Glutamatergic neuron (in vitro differentiated cells): ENCODE measurements at regions not wholly inside any gene's neighbourhood (a gene's known extent, or its start where the extent isn't known, plus 50 kb on each side); places are given as distances from the start of the nearest gene placed in this dataset.

Experiments
- DNase-seq: peaks from one replicate; pipeline ENCODE4 v3.0.0; 2022
- H3K27ac Mint-ChIP-seq: one replicate; pipeline ENCODE4 v1.8.0; 2020; ENCODE audit warnings: mild to moderate bottlenecking, mixed read lengths, inconsistent platforms; ENCODE audit not compliant: unreplicated experiment
- H3K27me3 Mint-ChIP-seq: one replicate; pipeline ENCODE4 v1.8.0; 2020; ENCODE audit warnings: mild to moderate bottlenecking, moderate library complexity, mixed read lengths, inconsistent platforms; ENCODE audit not compliant: unreplicated experiment
- H3K36me3 Mint-ChIP-seq: one replicate; pipeline ENCODE4 v1.8.0; 2020; ENCODE audit warnings: mild to moderate bottlenecking, mixed read lengths, inconsistent platforms; ENCODE audit not compliant: unreplicated experiment
- H3K4me1 Mint-ChIP-seq: one replicate; pipeline ENCODE4 v1.8.0; 2020; ENCODE audit warnings: mild to moderate bottlenecking, low read depth, mixed read lengths, inconsistent platforms; ENCODE audit not compliant: unreplicated experiment
- H3K4me3 Mint-ChIP-seq: one replicate; pipeline ENCODE4 v1.8.0; 2020; ENCODE audit warnings: mild to moderate bottlenecking, mixed read lengths, inconsistent platforms; ENCODE audit not compliant: unreplicated experiment
- H3K9me3 Mint-ChIP-seq: one replicate; pipeline ENCODE4 v1.8.0; 2020; ENCODE audit warnings: mild to moderate bottlenecking, moderate library complexity, mixed read lengths, inconsistent platforms; ENCODE audit not compliant: unreplicated experiment
- TF ChIP-seq, protein P1 (sequence below): fragments of 200-600 bp; sonication (generic); IDR thresholded peaks from one replicate; pipeline ENCODE4 v1.5.0; 2021; ENCODE audit not compliant: partially characterized antibody, unreplicated experiment

DNA sequence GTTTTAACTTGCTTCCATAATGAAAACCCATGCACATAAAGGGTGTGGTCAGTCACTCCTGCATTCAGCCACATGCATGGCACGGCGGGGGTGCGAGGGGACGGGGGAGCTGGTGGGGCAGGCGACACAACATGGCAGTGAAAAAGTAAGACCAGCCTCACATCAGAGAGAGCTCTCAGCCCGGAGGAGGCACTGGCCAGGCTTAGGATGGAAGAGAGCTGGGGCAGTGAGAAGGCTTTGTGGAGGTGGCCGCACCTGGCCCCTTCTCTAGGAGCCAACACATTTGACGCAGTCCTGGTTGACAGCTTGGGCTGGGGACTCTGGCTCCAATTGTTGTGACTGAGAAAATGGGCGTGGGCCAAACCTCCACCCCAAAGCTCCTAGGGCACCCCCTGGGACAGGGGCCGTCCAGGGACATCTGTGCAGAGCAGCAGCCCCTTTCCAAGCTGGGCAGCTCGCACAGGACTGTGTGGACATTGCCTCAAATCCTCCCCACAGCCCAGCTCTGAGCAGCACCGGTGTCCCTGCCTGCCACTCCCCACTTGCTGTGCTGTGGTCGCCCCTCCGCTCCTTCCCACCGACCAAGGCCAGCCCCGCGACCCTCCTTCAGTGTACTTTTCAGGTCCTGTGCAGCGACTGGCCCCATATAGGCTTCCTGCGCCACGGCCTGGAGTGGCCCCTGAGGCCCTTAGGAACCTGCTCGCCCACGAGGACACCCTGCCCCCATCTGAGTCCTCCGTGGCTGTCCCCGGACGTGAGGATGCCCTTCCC lies 126.0 kb upstream of the IQSEC1 start:
- DNase-seq: no peak
- no peak overlapping the region for H3K27ac Mint-ChIP-seq
- H3K4me1 Mint-ChIP-seq: peaks cover 14% of the 10 kb centered on the region
- H3K9me3 Mint-ChIP-seq: peaks cover 7% of the 10 kb centered on the region
- no peak overlapping the region for H3K4me3 Mint-ChIP-seq
- no peaks in the 10 kb centered on the region for H3K36me3 Mint-ChIP-seq
- H3K27me3 Mint-ChIP-seq: peaks cover 2% of the 10 kb centered on the region
- TF ChIP-seq, protein P1, sequence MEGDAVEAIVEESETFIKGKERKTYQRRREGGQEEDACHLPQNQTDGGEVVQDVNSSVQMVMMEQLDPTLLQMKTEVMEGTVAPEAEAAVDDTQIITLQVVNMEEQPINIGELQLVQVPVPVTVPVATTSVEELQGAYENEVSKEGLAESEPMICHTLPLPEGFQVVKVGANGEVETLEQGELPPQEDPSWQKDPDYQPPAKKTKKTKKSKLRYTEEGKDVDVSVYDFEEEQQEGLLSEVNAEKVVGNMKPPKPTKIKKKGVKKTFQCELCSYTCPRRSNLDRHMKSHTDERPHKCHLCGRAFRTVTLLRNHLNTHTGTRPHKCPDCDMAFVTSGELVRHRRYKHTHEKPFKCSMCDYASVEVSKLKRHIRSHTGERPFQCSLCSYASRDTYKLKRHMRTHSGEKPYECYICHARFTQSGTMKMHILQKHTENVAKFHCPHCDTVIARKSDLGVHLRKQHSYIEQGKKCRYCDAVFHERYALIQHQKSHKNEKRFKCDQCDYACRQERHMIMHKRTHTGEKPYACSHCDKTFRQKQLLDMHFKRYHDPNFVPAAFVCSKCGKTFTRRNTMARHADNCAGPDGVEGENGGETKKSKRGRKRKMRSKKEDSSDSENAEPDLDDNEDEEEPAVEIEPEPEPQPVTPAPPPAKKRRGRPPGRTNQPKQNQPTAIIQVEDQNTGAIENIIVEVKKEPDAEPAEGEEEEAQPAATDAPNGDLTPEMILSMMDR: no peak

DNA sequence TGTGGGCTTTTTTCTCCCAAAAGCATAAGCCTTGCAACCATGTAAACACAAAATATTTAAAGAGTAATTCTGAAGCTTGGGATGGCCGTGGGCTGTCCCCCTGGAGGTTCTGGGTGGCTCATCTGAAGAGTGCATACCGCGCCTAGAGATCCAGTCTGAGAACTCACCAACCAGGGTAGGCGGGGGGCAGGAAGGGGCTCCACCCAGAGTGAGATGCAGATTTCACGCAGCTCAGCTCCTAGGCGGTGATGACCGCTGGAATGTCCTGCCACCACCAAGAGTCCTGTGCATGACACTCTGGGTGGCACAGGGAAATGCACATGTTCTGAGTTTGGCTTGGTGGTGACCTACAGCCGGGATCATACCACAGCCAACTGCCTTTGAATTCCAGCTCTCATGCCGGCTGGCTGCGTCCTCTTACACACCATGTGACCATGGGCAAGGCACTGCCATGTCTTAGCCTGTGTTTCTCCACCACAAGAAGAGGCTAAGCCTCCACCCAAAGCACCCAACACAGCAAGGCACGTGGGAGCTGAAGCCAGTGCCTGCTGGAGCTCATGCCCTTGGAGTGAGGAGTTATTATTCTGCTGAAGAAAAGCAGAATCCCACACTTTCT lies 125.1 kb upstream of the IQSEC1 start:
- Mint-ChIP-seq H3K4me3 (no peak overlapping the region), H3K27ac (no peak overlapping the region), H3K9me3 (peaks cover 7% of the 10 kb centered on the region), H3K4me1 (peaks cover 14% of the 10 kb centered on the region), H3K36me3 (no peaks in the 10 kb centered on the region), H3K27me3 (peaks cover 2% of the 10 kb centered on the region)
- TF ChIP-seq, protein P1: no peak
- DNase-seq: no peak

DNA sequence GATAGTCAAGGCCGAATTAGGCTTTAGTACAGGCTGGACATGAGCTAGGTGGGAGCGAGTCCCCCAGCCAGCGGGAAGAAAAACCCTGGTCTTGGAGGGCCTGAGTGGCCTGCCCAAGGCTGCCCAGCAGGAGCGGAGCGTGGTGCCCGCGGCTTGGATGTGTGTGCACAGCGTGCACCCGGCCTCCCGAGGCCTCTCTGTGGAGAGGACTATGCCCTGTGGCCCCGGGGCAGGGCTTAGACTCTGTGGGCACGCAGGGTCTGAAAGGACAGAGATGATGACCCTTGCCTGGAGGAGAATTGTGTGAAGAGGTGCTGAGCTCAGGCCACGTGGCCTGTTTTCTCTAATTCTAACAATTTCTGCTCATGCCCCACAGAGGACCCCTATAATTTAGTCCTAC lies 124.6 kb upstream of the IQSEC1 start:
- H3K4me3 Mint-ChIP-seq: no peak overlapping the region
- TF ChIP-seq, protein P1: no peak
- H3K4me1 Mint-ChIP-seq: peaks cover 14% of the 10 kb centered on the region
- no peak overlapping the region for H3K27ac Mint-ChIP-seq
- no peaks in the 10 kb centered on the region for H3K36me3 Mint-ChIP-seq
- peaks cover 7% of the 10 kb centered on the region for H3K9me3 Mint-ChIP-seq
- DNase-seq: no peak
- H3K27me3 Mint-ChIP-seq: no peaks in the 10 kb centered on the region

DNA sequence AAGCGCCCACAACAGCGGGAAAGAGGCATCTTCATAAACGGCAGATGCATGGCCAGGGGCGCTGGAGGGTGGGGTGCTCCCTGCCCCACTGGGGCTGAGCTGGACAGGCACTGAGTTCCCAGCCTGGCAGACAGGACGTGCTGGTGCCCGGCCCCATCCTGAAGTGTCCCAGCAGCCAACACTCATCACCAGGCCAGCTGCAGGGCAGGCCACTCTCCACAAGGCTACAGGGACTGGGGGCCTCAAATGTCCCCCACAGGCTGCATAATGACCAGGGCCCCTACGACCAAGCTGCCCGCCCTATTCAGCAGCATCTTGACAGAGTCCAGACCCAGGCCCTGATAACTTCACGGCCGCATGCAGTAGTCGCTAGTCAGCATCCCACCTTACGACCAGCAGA lies 124.1 kb upstream of the IQSEC1 start:
- no peak overlapping the region for H3K27ac Mint-ChIP-seq
- H3K4me3 Mint-ChIP-seq: no peak overlapping the region
- no peaks in the 10 kb centered on the region for H3K27me3 Mint-ChIP-seq
- no peaks in the 10 kb centered on the region for H3K36me3 Mint-ChIP-seq
- TF ChIP-seq, protein P1: no peak
- peaks cover 5% of the 10 kb centered on the region for H3K9me3 Mint-ChIP-seq
- peaks cover 14% of the 10 kb centered on the region for H3K4me1 Mint-ChIP-seq
- no peak for DNase-seq

DNA sequence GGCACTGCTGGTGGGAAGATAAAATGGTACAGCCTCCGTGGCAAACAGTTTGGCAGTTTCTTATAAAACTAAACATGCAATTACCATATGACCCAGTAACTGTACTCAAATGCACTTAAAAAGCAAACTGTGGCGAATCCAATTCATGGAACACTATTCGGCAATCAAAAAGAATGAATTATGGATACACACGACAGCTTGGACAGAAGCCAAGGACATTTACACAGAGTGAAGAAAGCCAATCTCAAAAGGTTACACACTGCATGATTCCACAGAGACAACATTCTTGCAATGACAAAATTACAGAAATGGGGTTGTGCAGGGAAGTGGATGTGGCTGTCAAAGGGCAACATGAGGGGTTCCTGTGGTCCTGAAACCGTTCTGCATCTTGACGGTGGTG lies 122.1 kb upstream of the IQSEC1 start:
- Mint-ChIP-seq H3K27ac (no peak overlapping the region), H3K27me3 (no peaks in the 10 kb centered on the region), H3K9me3 (peaks cover 5% of the 10 kb centered on the region), H3K4me1 (peaks cover 14% of the 10 kb centered on the region), H3K36me3 (peaks cover 3% of the 10 kb centered on the region), H3K4me3 (no peak overlapping the region)
- no peak for DNase-seq
- TF ChIP-seq, protein P1: no peak
